Prostate gland (tissue), 2 donors: ENCODE measurements at regions not wholly inside any gene's neighbourhood (a gene's known extent, or its start where the extent isn't known, plus 50 kb on each side); places are given as distances from the start of the nearest gene placed in this dataset.

Source experiments
- DNase-seq: peaks from one replicate; pipeline ENCODE4 v3.0.0-alpha.2; 2019; ENCODE audit warnings: low spot score
- H3K27ac ChIP-seq, 2 donors: fragments of 200-600 bp; sonication (generic); 2 replicates each; pipeline ENCODE4 v1.5.1; 2017 to 2019
- H3K27me3 ChIP-seq: fragments of 200-600 bp; sonication (generic); replicated peaks from 2 replicates; pipeline ENCODE4 v1.5.1; 2019; ENCODE audit not compliant: insufficient read depth
- H3K36me3 ChIP-seq, 2 donors: fragments of 200-600 bp; sonication (generic); 1 replicate in 1 of 2; 2 replicates in 1 of 2; pipeline versions ENCODE4 v1.5.1 to v1.8.1; 2017 to 2019
- H3K4me1 ChIP-seq: fragments of 200-600 bp; sonication (generic); replicated peaks from 2 replicates; pipeline ENCODE4 v1.5.1; 2019
- H3K4me3 ChIP-seq, 2 donors: fragments of 200-600 bp; sonication (generic); 2 replicates each; pipeline ENCODE4 v1.5.1; 2017 to 2019
- H3K9me3 ChIP-seq: fragments of 200-600 bp; sonication (generic); 2 replicates; pipeline ENCODE4 v1.5.1; 2017
- POLR2A ChIP-seq: fragments of 450-650 bp; IDR thresholded peaks from one replicate; pipeline ENCODE4 v1.6.1; 2016; ENCODE audit warnings: antibody characterized with exemption, mild to moderate bottlenecking
- POLR2AphosphoS5 ChIP-seq: sonication (generic); formaldehyde crosslinking; IDR thresholded peaks from one replicate; pipeline ENCODE4 v1.6.1; 2017; ENCODE audit warnings: antibody characterized with exemption
- WGBS: methylation state at CpG from one replicate; pipeline ENCODE4 v1.1.5; 2018; 5-methylcytosine and 5-hydroxymethylcytosine counted together
- intact Hi-C: fragments of 100-400 bp; cut with DNase I; formaldehyde crosslinking; loops from one replicate; pipeline ENCODE4 v1.14.2; 2022
- TF ChIP-seq, protein P1 (sequence below), 4 experiments: fragments of 200-600 bp in 2 of 4; fragments of 450-650 bp in 2 of 4; sonication (generic) in 2 of 4; IDR thresholded peaks; 1 replicate in 3 of 4; 2 replicates in 1 of 4; pipeline ENCODE4 v1.5.1; 2016 to 2019; ENCODE audit warnings: antibody characterized with exemption in 4 of 4, mild to moderate bottlenecking in 2 of 4, moderate library complexity in 2 of 4

GRCh38 chr5:167171056-167171455, 1120.4 kb upstream of the WWC1 start:
- WGBS, result 78% methylated on average over 3 of the region's 3 CpGs
- Histone ChIP-seq H3K4me3 (no peak overlapping the region), H3K9me3 (no peaks in the 10 kb centered on the region), H3K27ac (no peak overlapping the region), H3K36me3 (no peaks in the 10 kb centered on the region), H3K27me3 (no peaks in the 10 kb centered on the region), H3K4me1 (no peaks in the 10 kb centered on the region)
- TF ChIP-seq POLR2AphosphoS5 (no peak), POLR2A (no peak)
- TF ChIP-seq, protein P1, sequence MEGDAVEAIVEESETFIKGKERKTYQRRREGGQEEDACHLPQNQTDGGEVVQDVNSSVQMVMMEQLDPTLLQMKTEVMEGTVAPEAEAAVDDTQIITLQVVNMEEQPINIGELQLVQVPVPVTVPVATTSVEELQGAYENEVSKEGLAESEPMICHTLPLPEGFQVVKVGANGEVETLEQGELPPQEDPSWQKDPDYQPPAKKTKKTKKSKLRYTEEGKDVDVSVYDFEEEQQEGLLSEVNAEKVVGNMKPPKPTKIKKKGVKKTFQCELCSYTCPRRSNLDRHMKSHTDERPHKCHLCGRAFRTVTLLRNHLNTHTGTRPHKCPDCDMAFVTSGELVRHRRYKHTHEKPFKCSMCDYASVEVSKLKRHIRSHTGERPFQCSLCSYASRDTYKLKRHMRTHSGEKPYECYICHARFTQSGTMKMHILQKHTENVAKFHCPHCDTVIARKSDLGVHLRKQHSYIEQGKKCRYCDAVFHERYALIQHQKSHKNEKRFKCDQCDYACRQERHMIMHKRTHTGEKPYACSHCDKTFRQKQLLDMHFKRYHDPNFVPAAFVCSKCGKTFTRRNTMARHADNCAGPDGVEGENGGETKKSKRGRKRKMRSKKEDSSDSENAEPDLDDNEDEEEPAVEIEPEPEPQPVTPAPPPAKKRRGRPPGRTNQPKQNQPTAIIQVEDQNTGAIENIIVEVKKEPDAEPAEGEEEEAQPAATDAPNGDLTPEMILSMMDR (IDR thresholded peaks at IDR 0.05), result no peak
- intact Hi-C loops, result no loop called here
- no peak for DNase-seq

DNA sequence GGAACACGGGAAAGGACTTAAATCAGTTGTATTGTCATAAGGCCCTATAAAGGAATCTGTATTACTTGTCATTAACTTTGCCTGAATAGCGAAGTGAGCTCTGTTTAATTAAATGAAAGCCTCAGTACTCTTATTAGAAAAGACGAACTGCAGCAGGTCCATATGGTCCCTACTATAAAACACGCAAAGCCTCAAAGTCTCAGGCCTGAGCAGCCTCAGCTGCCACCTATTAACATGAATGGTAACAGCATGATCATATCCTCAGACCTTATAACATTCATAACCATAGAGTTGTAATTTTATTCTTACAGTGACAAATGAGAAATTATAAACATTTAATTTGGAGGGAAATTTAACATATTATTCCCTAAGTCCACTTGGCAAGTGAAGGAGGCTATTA, 1113.7 kb upstream of the WWC1 start:
- Histone ChIP-seq H3K36me3 (no peaks in the 10 kb centered on the region), H3K4me3 (no peak overlapping the region), H3K9me3 (no peaks in the 10 kb centered on the region), H3K27ac (no peak overlapping the region), H3K27me3 (no peaks in the 10 kb centered on the region), H3K4me1 (no peaks in the 10 kb centered on the region)
- WGBS, result 80% methylated on average over 4 of the region's 4 CpGs
- DNase-seq, result no peak
- TF ChIP-seq POLR2AphosphoS5, result no peak
- TF ChIP-seq, protein P1 (IDR thresholded peaks at IDR 0.05), result no peak
- TF ChIP-seq POLR2A, result no peak
- intact Hi-C loops, result no loop called here

DNA sequence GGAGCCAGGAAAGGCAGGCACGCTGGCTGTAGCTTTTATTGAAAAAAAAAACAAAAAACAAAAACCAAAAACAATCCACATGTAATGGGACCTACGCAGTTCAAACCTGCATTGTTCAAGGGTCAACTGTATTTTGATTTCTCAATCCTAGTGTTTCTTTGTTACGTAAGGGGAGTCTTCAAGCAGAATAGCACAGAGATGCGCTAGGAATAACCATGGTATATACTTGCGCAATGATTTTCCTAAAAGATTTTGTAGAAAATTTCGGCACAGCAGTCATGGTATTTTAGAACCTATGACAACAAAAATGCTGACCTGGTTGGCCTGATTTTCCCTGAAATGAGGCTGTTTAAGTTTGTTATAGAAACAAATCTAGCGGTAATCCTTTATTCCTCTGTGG, 1110.5 kb upstream of the WWC1 start:
- Histone ChIP-seq H3K27ac (no peak overlapping the region), H3K9me3 (no peaks in the 10 kb centered on the region), H3K4me1 (no peaks in the 10 kb centered on the region), H3K4me3 (no peak overlapping the region), H3K36me3 (no peaks in the 10 kb centered on the region), H3K27me3 (no peaks in the 10 kb centered on the region)
- DNase-seq, result no peak
- intact Hi-C loops, result no loop called here
- TF ChIP-seq, protein P1 (IDR thresholded peaks at IDR 0.05), result no peak
- TF ChIP-seq POLR2A (no peak), POLR2AphosphoS5 (no peak)
- 94% methylated on average over 7 of the region's 7 CpGs for WGBS

DNA sequence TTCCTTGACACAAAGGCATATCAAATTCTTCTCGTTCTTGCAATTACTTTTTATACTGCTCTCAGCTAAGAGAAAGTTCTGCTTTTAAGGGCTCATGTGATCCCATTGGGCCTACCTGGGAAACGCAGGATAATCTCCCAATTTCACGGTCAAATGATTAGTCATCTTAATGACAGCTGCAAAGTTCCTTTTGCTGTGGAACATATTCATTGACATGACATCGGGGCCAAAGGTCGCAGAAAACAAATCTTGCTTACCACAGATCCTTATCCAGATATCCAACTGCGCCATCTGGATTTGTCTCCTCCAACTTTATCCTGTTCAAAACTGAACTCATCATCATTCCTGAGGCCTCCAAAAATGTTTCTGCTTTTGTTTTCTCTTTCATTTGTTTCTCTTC, 1085.6 kb upstream of the WWC1 start:
- TF ChIP-seq POLR2A, result no peak
- no peak for DNase-seq
- H3K9me3 ChIP-seq, result no peaks in the 10 kb centered on the region
- no peaks in the 10 kb centered on the region for H3K36me3 ChIP-seq
- no peaks in the 10 kb centered on the region for H3K4me1 ChIP-seq
- intact Hi-C loops, result no loop called here
- no peak overlapping the region for H3K27ac ChIP-seq
- H3K27me3 ChIP-seq, result no peaks in the 10 kb centered on the region
- WGBS, result 97% methylated on average over 6 of the region's 6 CpGs
- H3K4me3 ChIP-seq, result no peak overlapping the region

- Histone ChIP-seq H3K4me3 (no peak overlapping the region), H3K27me3 (no peaks in the 10 kb centered on the region), H3K36me3 (no peaks in the 10 kb centered on the region), H3K4me1 (no peaks in the 10 kb centered on the region), H3K9me3 (no peaks in the 10 kb centered on the region), H3K27ac (no peak overlapping the region)
- 82% methylated on average over 7 of the region's 7 CpGs for WGBS
- intact Hi-C loops, result no loop called here
- no peak for TF ChIP-seq POLR2AphosphoS5
- no peak for TF ChIP-seq POLR2A
- TF ChIP-seq, protein P1 (IDR thresholded peaks at IDR 0.05), result no peak
- DNase-seq, result no peak
These were observed 1084.4 kb upstream of the WWC1 start for GRCh38 chr5:167207081-167207480.
